ENCODE measurements at regions not wholly inside any gene's neighbourhood (a gene's known extent, or its start where the extent isn't known, plus 50 kb on each side); places are given as distances from the start of the nearest gene placed in this dataset.
"Not testable (repeated sequence)": the region's sequence is repeated elsewhere in the genome, so short reads cannot be mapped to it uniquely, and the experiment has no call there.

DNA sequence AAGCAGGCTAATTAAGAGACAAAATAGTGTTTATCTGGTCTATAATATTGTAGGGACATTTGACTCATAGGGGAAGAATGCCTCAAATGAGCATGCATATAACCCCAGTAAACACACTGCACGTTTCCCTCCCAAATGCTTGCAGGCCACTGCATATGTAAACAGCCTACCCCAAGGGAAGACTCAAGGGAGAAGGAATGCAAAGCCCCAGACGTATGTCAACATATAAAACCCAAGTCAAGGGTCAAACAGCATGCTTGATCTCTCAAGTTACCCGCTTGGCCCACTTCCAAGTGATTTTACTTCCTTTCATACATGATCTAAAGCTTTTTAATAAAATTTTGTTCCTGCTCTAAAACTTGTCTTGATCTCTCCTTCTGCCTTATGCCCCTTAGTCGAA is 1090.0 kb downstream of the OTOL1 start (continued):
- TF ChIP-seq, protein P1, sequence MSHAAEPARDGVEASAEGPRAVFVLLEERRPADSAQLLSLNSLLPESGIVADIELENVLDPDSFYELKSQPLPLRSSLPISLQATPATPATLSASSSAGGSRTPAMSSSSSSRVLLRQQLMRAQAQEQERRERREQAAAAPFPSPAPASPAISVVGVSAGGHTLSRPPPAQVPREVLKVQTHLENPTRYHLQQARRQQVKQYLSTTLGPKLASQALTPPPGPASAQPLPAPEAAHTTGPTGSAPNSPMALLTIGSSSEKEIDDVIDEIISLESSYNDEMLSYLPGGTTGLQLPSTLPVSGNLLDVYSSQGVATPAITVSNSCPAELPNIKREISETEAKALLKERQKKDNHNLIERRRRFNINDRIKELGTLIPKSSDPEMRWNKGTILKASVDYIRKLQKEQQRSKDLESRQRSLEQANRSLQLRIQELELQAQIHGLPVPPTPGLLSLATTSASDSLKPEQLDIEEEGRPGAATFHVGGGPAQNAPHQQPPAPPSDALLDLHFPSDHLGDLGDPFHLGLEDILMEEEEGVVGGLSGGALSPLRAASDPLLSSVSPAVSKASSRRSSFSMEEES (CRISPR knock-in tag; IDR thresholded peaks at IDR 0.05) = no peak
- TF ChIP-seq CBX2 (IDR thresholded peaks at IDR 0.05; ENCODE audit: low read depth, low read length) (no peak), CBX2 (CRISPR knock-in tag; IDR thresholded peaks at IDR 0.05; ENCODE audit: low read depth) (no peak)

DNA sequence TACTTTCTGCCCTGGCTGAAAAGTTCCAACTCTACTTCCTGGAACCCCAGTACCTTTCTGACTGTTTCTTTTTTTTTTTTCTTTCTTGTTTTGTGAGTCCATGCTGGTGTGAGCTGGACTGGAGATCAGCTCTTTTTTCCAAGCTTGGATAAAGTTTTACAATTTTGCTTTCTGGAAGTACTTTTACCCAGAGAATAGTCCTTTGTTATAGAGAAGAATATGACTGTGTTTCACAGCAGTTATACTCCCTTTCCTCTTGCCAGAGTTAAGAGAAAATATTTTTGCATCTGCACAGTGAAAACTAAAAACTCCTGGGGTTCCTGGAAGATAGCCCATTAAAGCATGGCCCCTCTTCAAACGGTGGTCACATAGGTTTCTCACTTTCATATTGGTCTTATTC is 1100.6 kb downstream of the OTOL1 start:
- no TSS peak for BruUV-seq (replicated peaks)
- POLR2A ChIA-PET = no interaction called here

DNA sequence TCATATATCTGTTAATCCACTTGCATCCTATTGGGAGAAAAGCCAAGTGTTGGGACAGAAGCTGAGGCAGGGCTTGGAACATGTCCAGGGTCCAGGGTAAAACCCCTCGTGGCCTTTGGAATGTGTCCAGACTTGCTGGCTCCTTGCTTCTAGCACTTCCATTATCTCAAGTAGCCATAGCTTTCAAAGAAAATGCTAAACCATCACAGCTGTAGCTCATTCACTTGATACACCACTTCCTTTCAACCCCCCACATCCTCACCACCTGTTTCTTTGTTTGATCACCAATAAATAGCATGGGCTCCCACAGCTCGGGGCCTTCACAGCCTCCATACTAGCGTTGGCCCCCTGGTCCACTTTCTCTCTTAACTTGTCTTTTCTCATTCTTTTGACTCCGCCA is 1101.9 kb downstream of the OTOL1 start:
- H4K20me1 ChIP-seq (ENCODE audit: insufficient read depth, low read length); CTCF ChIA-PET (ENCODE audit: low intra/inter-chr PET ratio, low total read pairs); H3K36me3 ChIP-seq (replicated peaks in 1 of 2; ENCODE audit: control insufficient read depth in 1 of 2, insufficient read depth in 2 of 2, low read length in 2 of 2); H2AFZ ChIP-seq (ENCODE audit: low read length); H3K9me3 ChIP-seq (ENCODE audit: low read length); DNase-seq (ENCODE audit: low spot score); H3K4me2 ChIP-seq (ENCODE audit: low read depth, low read length); POLR2A ChIA-PET; FAIRE-seq; in situ Hi-C loops (cut with HindIII; ENCODE audit: extremely low pct_ligation_motif_present, low pct_unique_long_range_greater_than_20kb); H3K4me1 ChIP-seq (ENCODE audit: insufficient read depth, low read length); BruUV-seq (replicated peaks); H3K4me3 ChIP-seq (replicated peaks in 1 of 3; ENCODE audit: insufficient read depth in 1 of 3, low read depth in 2 of 3, low read length in 3 of 3); H3K79me2 ChIP-seq (ENCODE audit: insufficient read depth, low read length); ATAC-seq; intact Hi-C loops (cut with micrococcal nuclease; ENCODE audit: unreplicated experiment); H3K27me3 ChIP-seq (ENCODE audit: control insufficient read depth in 1 of 2, insufficient read depth in 2 of 2, low read length in 2 of 2); H3K27ac ChIP-seq (ENCODE audit: extremely low read length, insufficient read depth, low read length); H3K9ac ChIP-seq (ENCODE audit: insufficient read depth, low read depth, low read length): not testable (repeated sequence)
- WGBS (ENCODE audit: low lambda C conversion rate) = under 1% methylated on average over 4 of the region's 4 CpGs

More for the DNA sequence above, 1100.6 kb downstream of the OTOL1 start:
- H2AFZ ChIP-seq (ENCODE audit: low read length) = no peak overlapping the region
- H3K27ac ChIP-seq (ENCODE audit: extremely low read length, insufficient read depth, low read length) = no peak overlapping the region
- H4K20me1 ChIP-seq (ENCODE audit: insufficient read depth, low read length) = no peaks in the 10 kb centered on the region
- in situ Hi-C loops (cut with HindIII; ENCODE audit: extremely low pct_ligation_motif_present, low pct_unique_long_range_greater_than_20kb) (no loop called here), intact Hi-C loops (cut with micrococcal nuclease; ENCODE audit: unreplicated experiment) (no loop called here)
- FAIRE-seq (no peak), DNase-seq (ENCODE audit: low spot score) (no peak), ATAC-seq (no peak)
- H3K36me3 ChIP-seq (replicated peaks in 1 of 2; ENCODE audit: control insufficient read depth in 1 of 2, insufficient read depth in 2 of 2, low read length in 2 of 2) = no peaks in the 10 kb centered on the region
- H3K9ac ChIP-seq (ENCODE audit: insufficient read depth, low read depth, low read length) = no peak overlapping the region
- CTCF ChIA-PET (ENCODE audit: low intra/inter-chr PET ratio, low total read pairs) = no interaction called here
- no peak overlapping the region for H3K4me3 ChIP-seq (replicated peaks in 1 of 3; ENCODE audit: insufficient read depth in 1 of 3, low read depth in 2 of 3, low read length in 3 of 3)
- no peak overlapping the region for H3K4me2 ChIP-seq (ENCODE audit: low read depth, low read length)
- TF ChIP-seq, protein P2, sequence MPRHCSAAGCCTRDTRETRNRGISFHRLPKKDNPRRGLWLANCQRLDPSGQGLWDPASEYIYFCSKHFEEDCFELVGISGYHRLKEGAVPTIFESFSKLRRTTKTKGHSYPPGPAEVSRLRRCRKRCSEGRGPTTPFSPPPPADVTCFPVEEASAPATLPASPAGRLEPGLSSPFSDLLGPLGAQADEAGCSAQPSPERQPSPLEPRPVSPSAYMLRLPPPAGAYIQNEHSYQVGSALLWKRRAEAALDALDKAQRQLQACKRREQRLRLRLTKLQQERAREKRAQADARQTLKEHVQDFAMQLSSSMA (CRISPR knock-in tag; IDR thresholded peaks at IDR 0.05) = no peak
- no peak for TF ChIP-seq ZNF841 (CRISPR knock-in tag; IDR thresholded peaks at IDR 0.05; ENCODE audit: borderline replicate concordance)
- TF ChIP-seq, protein P3, sequence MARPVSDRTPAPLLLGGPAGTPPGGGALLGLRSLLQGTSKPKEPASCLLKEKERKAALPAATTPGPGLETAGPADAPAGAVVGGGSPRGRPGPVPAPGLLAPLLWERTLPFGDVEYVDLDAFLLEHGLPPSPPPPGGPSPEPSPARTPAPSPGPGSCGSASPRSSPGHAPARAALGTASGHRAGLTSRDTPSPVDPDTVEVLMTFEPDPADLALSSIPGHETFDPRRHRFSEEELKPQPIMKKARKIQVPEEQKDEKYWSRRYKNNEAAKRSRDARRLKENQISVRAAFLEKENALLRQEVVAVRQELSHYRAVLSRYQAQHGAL (CRISPR knock-in tag; IDR thresholded peaks at IDR 0.05; ENCODE audit: not compliant biosample characterization) = no peak
- no peak for TF ChIP-seq PITX1 (CRISPR knock-in tag; IDR thresholded peaks at IDR 0.05)
- no peak for TF ChIP-seq RNF2 (conservative IDR thresholded peaks at IDR 0.05; ENCODE audit: low read depth)
- no peak for TF ChIP-seq ZNF460 (CRISPR knock-in tag; IDR thresholded peaks at IDR 0.05; ENCODE audit: borderline replicate concordance)
- TF ChIP-seq SRSF1 (optimal IDR thresholded peaks at IDR 0.05; ENCODE audit: low read depth, low read length) = no peak
- no peak for TF ChIP-seq RELA (CRISPR knock-in tag; IDR thresholded peaks at IDR 0.05)
- no peak for TF ChIP-seq NFIC (IDR thresholded peaks at IDR 0.05; ENCODE audit: low read length)
- no peak for TF ChIP-seq SNAI1 (CRISPR knock-in tag; IDR thresholded peaks at IDR 0.05; ENCODE audit: borderline replicate concordance)
- TF ChIP-seq, protein P4, sequence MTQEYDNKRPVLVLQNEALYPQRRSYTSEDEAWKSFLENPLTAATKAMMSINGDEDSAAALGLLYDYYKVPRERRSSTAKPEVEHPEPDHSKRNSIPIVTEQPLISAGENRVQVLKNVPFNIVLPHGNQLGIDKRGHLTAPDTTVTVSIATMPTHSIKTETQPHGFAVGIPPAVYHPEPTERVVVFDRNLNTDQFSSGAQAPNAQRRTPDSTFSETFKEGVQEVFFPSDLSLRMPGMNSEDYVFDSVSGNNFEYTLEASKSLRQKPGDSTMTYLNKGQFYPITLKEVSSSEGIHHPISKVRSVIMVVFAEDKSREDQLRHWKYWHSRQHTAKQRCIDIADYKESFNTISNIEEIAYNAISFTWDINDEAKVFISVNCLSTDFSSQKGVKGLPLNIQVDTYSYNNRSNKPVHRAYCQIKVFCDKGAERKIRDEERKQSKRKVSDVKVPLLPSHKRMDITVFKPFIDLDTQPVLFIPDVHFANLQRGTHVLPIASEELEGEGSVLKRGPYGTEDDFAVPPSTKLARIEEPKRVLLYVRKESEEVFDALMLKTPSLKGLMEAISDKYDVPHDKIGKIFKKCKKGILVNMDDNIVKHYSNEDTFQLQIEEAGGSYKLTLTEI (CRISPR knock-in tag; conservative IDR thresholded peaks at IDR 0.05) = no peak
- no peak for TF ChIP-seq ZFP36L1 (CRISPR knock-in tag; IDR thresholded peaks at IDR 0.05)
- TF ChIP-seq ZNF383 (CRISPR knock-in tag; IDR thresholded peaks at IDR 0.05; ENCODE audit: borderline replicate concordance) = no peak
- no peak for TF ChIP-seq FOXO1 (CRISPR knock-in tag; IDR thresholded peaks at IDR 0.05)
- no peak for TF ChIP-seq CAMTA2 (CRISPR knock-in tag; IDR thresholded peaks at IDR 0.05; ENCODE audit: borderline replicate concordance)
- no peak for TF ChIP-seq SRF (IDR thresholded peaks at IDR 0.05; ENCODE audit: low read depth, low read length)
- TF ChIP-seq HNRNPUL1 (IDR thresholded peaks at IDR 0.05; ENCODE audit: low read depth, low read length) = no peak
- 0% methylated on average over 1 of the region's 1 CpG for WGBS (ENCODE audit: low lambda C conversion rate)
- no peaks in the 10 kb centered on the region for H3K9me3 ChIP-seq (ENCODE audit: low read length)
- H3K27me3 ChIP-seq (ENCODE audit: control insufficient read depth in 1 of 2, insufficient read depth in 2 of 2, low read length in 2 of 2) = no peaks in the 10 kb centered on the region
- peaks cover 7% of the 10 kb centered on the region; the same call in 1 of the 2 replicates for H3K4me1 ChIP-seq (ENCODE audit: insufficient read depth, low read length)
- no peaks in the 10 kb centered on the region for H3K79me2 ChIP-seq (ENCODE audit: insufficient read depth, low read length)

All from HepG2 (cell line).